ENCODE measurements at regions not wholly inside any gene's neighbourhood (a gene's known extent, or its start where the extent isn't known, plus 50 kb on each side); places are given as distances from the start of the nearest gene placed in this dataset.
"Not testable (repeated sequence)": the region's sequence is repeated elsewhere in the genome, so short reads cannot be mapped to it uniquely, and the experiment has no call there.

GRCh38 chr6:66094615-66095014, 387.6 kb upstream of the EYS start:
- no peak overlapping the region for H3K27ac ChIP-seq
- TF ChIP-seq POLR2A (IDR thresholded peaks at IDR 0.05) (no peak), POLR2AphosphoS5 (IDR thresholded peaks at IDR 0.05; ENCODE audit: insufficient read depth in 1 of 2, low read depth in 1 of 2) (no peak), CTCF (IDR thresholded peaks at IDR 0.05) (no peak)
- no peaks in the 10 kb centered on the region for H3K36me3 ChIP-seq
- no peaks in the 10 kb centered on the region for H3K4me1 ChIP-seq
- intact Hi-C loops (cut with DNase I), result no loop called here
- no peak for DNase-seq (ENCODE audit: extremely low spot score in 2 of 2)
- no peaks in the 10 kb centered on the region for H3K9me3 ChIP-seq
- no peaks in the 10 kb centered on the region for H3K27me3 ChIP-seq
- no peak overlapping the region for H3K4me3 ChIP-seq

- H3K27ac ChIP-seq; H3K9me3 ChIP-seq; H3K36me3 ChIP-seq; H3K27me3 ChIP-seq; intact Hi-C loops (cut with DNase I); H3K4me3 ChIP-seq; H3K4me1 ChIP-seq; DNase-seq (ENCODE audit: extremely low spot score in 2 of 2): not testable (repeated sequence)
Observed at GRCh38 chr6:66092306-66092705, 385.3 kb upstream of the EYS start.

- H3K9me3 ChIP-seq, result no peaks in the 10 kb centered on the region
- DNase-seq (ENCODE audit: extremely low spot score in 2 of 2), result no peak
- intact Hi-C loops (cut with DNase I), result no loop called here
- no peak overlapping the region for H3K4me3 ChIP-seq
- TF ChIP-seq POLR2AphosphoS5 (IDR thresholded peaks at IDR 0.05; ENCODE audit: insufficient read depth in 1 of 2, low read depth in 1 of 2) (no peak), CTCF (IDR thresholded peaks at IDR 0.05) (no peak), POLR2A (IDR thresholded peaks at IDR 0.05) (no peak)
- no peaks in the 10 kb centered on the region for H3K4me1 ChIP-seq
- no peaks in the 10 kb centered on the region for H3K27me3 ChIP-seq
- no peak overlapping the region for H3K27ac ChIP-seq
- H3K36me3 ChIP-seq, result no peaks in the 10 kb centered on the region
Observed at GRCh38 chr6:66086532-66086931, 379.5 kb upstream of the EYS start.

GRCh38 chr6:66082914-66083313, 375.9 kb upstream of the EYS start:
- TF ChIP-seq POLR2A (IDR thresholded peaks at IDR 0.05), result no peak
- no peak for TF ChIP-seq POLR2AphosphoS5 (IDR thresholded peaks at IDR 0.05; ENCODE audit: insufficient read depth in 1 of 2, low read depth in 1 of 2)
- TF ChIP-seq CTCF (IDR thresholded peaks at IDR 0.05), result no peak

GRCh38 chr6:66068907-66069306, 361.9 kb upstream of the EYS start:
- Histone ChIP-seq H3K36me3 (no peaks in the 10 kb centered on the region), H3K9me3 (no peaks in the 10 kb centered on the region), H3K4me1 (no peaks in the 10 kb centered on the region), H3K27ac (no peak overlapping the region), H3K27me3 (no peaks in the 10 kb centered on the region), H3K4me3 (no peak overlapping the region)
- no peak for TF ChIP-seq POLR2AphosphoS5 (IDR thresholded peaks at IDR 0.05; ENCODE audit: insufficient read depth in 1 of 2, low read depth in 1 of 2)
- no peak for TF ChIP-seq CTCF (IDR thresholded peaks at IDR 0.05)
- TF ChIP-seq POLR2A (IDR thresholded peaks at IDR 0.05), result no peak
- no peak for DNase-seq (ENCODE audit: extremely low spot score in 2 of 2)
- intact Hi-C loops (cut with DNase I), result no loop called here

More at GRCh38 chr6:66082914-66083313, 375.9 kb upstream of the EYS start:
- H3K9me3 ChIP-seq, result no peaks in the 10 kb centered on the region
- no peaks in the 10 kb centered on the region for H3K27me3 ChIP-seq
- DNase-seq (ENCODE audit: extremely low spot score in 2 of 2), result no peak
- no peaks in the 10 kb centered on the region for H3K36me3 ChIP-seq
- H3K4me3 ChIP-seq, result no peak overlapping the region
- no peak overlapping the region for H3K27ac ChIP-seq
- no peaks in the 10 kb centered on the region for H3K4me1 ChIP-seq
- intact Hi-C loops (cut with DNase I), result no loop called here

GRCh38 chr6:66068033-66068432, 361.0 kb upstream of the EYS start:
- Histone ChIP-seq H3K27ac (no peak overlapping the region), H3K4me3 (no peak overlapping the region), H3K9me3 (no peaks in the 10 kb centered on the region), H3K36me3 (no peaks in the 10 kb centered on the region), H3K4me1 (no peaks in the 10 kb centered on the region), H3K27me3 (no peaks in the 10 kb centered on the region)
- no peak for DNase-seq (ENCODE audit: extremely low spot score in 2 of 2)
- TF ChIP-seq CTCF (IDR thresholded peaks at IDR 0.05), result no peak
- no peak for TF ChIP-seq POLR2AphosphoS5 (IDR thresholded peaks at IDR 0.05; ENCODE audit: insufficient read depth in 1 of 2, low read depth in 1 of 2)
- no peak for TF ChIP-seq POLR2A (IDR thresholded peaks at IDR 0.05)
- intact Hi-C loops (cut with DNase I), result no loop called here

All from vagina (tissue), 2 donors.